RWPE2 (cell line): ENCODE measurements at regions not wholly inside any gene's neighbourhood (a gene's known extent, or its start where the extent isn't known, plus 50 kb on each side); places are given as distances from the start of the nearest gene placed in this dataset.
"Not testable (repeated sequence)": the region's sequence is repeated elsewhere in the genome, so short reads cannot be mapped to it uniquely, and the experiment has no call there.

Experiments
- ATAC-seq: fragments of 200-7000 bp; cut with Tn5 transposase; 3 replicates; pipeline ENCODE4 v1.9.1; 2021; ENCODE audit warnings: low read depth
- DNase-seq: peaks from one replicate; pipeline ENCODE4 v3.0.0-alpha.2; 2020; ENCODE audit warnings: low spot score
- H3K27ac ChIP-seq: fragments of 450-650 bp; 2 replicates; pipeline ENCODE4 v1.5.1; 2017; ENCODE audit warnings: mild to moderate bottlenecking; ENCODE audit not compliant: poor library complexity, severe bottlenecking
- H3K27me3 ChIP-seq: fragments of 250-450 bp; sonication (Bioruptor Pico); 2 replicates; pipeline ENCODE4 v1.5.1; 2021; ENCODE audit warnings: mild to moderate bottlenecking, moderate library complexity; ENCODE audit not compliant: insufficient read depth, poor library complexity, severe bottlenecking
- H3K36me3 ChIP-seq: fragments of 250-450 bp; sonication (Bioruptor Pico); 2 replicates; pipeline ENCODE4 v1.5.1; 2020; ENCODE audit warnings: low read depth, mild to moderate bottlenecking, moderate library complexity
- H3K4me1 ChIP-seq: fragments of 250-450 bp; sonication (Bioruptor Pico); 2 replicates; pipeline ENCODE4 v1.5.1; 2021; ENCODE audit warnings: mild to moderate bottlenecking, moderate library complexity; ENCODE audit not compliant: insufficient read depth, poor library complexity, severe bottlenecking
- H3K4me3 ChIP-seq: fragments of 250-450 bp; sonication (Bioruptor Pico); 2 replicates; pipeline ENCODE4 v1.5.1; 2021; ENCODE audit warnings: mild to moderate bottlenecking, moderate library complexity; ENCODE audit not compliant: severe bottlenecking
- H3K9me3 ChIP-seq: fragments of 250-450 bp; sonication (Bioruptor Pico); 2 replicates; pipeline ENCODE4 v1.5.1; 2021; ENCODE audit warnings: mild to moderate bottlenecking, moderate library complexity; ENCODE audit not compliant: severe bottlenecking
- TF ChIP-seq, protein P1 (sequence below): fragments of 450-650 bp; IDR thresholded peaks from one replicate; pipeline ENCODE4 v1.5.1; 2017; ENCODE audit warnings: mild to moderate bottlenecking, moderate library complexity; ENCODE audit not compliant: poor library complexity, severe bottlenecking

DNA sequence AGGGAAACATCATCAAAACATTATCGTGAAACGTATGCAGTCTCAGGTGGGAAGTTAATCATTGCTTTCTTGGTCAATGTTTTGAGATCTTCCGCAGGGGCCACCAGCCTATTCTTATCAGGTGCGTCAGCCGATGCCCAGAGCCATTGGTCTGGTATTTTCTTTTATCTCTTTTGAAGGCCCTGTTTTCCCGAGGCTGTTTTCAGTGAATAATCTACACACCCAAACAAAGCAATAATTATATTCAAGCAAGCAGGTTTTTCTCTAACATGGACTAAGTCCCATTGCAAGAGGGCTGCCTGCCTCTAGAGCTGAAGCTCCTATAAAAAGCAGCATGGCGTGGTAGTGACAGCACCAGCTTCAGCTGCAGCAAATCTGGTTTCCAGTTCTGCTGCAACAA lies 430.0 kb upstream of the ID2 start:
- Histone ChIP-seq H3K4me1 (no peaks in the 10 kb centered on the region), H3K9me3 (no peaks in the 10 kb centered on the region), H3K4me3 (no peak overlapping the region), H3K27ac (no peak overlapping the region), H3K36me3 (no peaks in the 10 kb centered on the region), H3K27me3 (no peaks in the 10 kb centered on the region)
- TF ChIP-seq, protein P1, sequence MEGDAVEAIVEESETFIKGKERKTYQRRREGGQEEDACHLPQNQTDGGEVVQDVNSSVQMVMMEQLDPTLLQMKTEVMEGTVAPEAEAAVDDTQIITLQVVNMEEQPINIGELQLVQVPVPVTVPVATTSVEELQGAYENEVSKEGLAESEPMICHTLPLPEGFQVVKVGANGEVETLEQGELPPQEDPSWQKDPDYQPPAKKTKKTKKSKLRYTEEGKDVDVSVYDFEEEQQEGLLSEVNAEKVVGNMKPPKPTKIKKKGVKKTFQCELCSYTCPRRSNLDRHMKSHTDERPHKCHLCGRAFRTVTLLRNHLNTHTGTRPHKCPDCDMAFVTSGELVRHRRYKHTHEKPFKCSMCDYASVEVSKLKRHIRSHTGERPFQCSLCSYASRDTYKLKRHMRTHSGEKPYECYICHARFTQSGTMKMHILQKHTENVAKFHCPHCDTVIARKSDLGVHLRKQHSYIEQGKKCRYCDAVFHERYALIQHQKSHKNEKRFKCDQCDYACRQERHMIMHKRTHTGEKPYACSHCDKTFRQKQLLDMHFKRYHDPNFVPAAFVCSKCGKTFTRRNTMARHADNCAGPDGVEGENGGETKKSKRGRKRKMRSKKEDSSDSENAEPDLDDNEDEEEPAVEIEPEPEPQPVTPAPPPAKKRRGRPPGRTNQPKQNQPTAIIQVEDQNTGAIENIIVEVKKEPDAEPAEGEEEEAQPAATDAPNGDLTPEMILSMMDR = no peak
- ATAC-seq (no peak), DNase-seq (no peak)

DNA sequence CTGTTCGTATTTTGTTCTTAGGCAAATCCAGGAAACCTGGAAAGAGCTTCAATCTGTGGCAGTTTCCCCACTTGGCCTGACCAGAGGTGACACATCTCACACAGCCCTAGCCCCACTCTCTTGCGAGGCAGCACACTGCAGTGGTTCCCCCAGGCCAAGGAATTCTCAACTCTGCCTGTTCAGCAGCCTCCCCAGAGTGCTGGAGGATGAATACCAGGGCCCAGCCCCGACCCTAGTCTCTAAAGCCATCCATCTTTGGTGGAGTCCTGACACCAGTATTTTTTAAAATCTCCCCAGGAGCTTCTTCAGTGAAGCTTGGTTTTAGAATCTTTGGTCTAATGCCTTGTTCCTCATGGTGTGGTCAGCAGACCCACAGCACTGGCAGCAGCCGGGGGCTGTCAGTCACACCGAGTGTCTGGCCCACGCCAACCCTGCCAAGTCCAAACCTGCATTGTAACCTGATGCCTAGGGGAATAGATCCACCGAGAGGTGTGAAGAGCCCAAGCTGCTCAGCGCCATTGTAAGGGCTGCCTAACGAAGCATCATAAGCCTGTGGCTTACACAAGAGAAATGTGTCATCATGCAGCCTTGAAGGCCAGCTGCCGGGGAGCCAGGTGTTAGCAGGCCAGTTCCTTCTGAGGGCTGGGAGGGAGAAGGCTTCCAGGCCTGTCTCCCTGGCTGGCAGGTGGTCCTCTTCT lies 428.7 kb upstream of the ID2 start:
- H3K4me3 ChIP-seq = no peak overlapping the region
- no peaks in the 10 kb centered on the region for H3K36me3 ChIP-seq
- ATAC-seq (no peak), DNase-seq (no peak)
- no peaks in the 10 kb centered on the region for H3K27me3 ChIP-seq
- H3K27ac ChIP-seq = no peak overlapping the region
- H3K4me1 ChIP-seq = no peaks in the 10 kb centered on the region
- no peaks in the 10 kb centered on the region for H3K9me3 ChIP-seq
- TF ChIP-seq, protein P1 = no peak

DNA sequence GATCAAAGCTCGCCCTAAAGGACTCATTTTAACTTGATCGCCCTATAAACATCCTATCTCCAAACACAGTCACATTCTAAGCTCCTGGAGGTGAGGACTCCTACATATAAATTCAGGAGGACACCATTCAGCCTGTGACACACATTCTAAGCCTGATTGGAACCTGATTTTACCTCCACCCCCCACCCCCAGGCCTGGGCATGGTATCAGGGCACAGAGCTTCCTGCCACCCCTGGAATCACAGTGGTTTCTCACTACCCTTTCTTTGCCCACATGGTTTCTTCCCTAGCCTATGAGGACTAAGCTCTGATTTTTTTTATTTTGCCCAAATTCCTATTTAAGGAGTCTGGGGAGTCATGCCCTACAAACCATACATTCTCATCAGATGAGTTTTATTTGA lies 428.1 kb upstream of the ID2 start:
- H3K36me3 ChIP-seq = no peaks in the 10 kb centered on the region
- DNase-seq (no peak), ATAC-seq (no peak)
- no peak overlapping the region for H3K4me3 ChIP-seq
- H3K9me3 ChIP-seq = no peaks in the 10 kb centered on the region
- no peaks in the 10 kb centered on the region for H3K27me3 ChIP-seq
- no peaks in the 10 kb centered on the region for H3K4me1 ChIP-seq
- H3K27ac ChIP-seq = no peak overlapping the region
- TF ChIP-seq, protein P1 = no peak

DNA sequence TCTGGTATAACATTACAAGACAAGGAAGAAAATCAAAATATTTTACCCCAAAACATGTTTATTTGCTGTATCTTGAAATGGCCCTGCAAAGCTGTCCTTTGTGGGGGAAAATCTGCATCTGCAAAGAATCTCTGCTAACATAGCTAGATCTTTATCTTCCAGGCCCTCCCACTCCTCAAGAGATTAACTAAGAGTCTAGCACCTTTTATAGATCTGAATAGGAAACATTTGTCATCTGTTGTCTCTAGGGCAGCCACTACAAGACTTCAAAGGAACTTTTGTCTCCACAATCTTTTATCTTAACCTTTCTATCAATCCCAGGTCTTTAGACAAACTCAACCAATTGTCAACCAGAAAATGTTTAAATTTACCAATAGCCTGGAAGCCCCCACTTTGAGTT lies 427.6 kb upstream of the ID2 start:
- not testable (repeated sequence) for DNase-seq, ATAC-seq, H3K36me3 ChIP-seq, H3K9me3 ChIP-seq, H3K4me1 ChIP-seq, H3K27me3 ChIP-seq, H3K4me3 ChIP-seq, H3K27ac ChIP-seq

DNA sequence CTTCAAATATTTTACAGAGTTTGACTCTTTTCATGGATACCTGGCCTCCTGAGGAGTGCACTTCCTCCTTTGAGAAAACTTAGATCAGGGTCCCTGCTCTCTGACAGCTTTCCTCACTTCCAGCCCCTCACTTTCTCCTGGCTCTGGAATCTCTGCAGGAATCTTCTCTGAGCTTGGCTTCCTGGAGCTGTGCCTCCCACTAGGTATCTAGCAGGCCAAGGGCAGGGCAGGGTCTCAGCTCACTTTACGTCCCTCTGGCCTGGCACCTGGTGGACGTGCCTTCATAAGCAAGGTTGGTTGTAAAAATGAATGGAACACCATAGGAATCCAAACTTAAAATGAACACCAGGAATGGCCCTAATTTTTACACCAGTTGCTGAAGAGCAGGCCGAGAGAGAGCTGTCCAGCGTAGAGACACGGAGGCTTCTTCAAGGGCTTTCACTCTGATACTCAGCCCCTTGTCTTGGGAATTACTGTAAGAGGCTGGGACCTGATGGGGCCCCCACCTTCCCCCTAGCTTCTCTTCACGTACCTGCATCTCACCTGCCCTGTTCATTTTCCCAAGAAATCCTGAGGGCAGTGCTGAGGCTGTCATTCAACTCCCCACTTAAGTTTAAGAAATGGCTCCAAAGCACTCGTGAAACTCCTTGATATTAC lies 426.9 kb upstream of the ID2 start:
- no peak for ATAC-seq
- no peaks in the 10 kb centered on the region for H3K4me1 ChIP-seq
- no peaks in the 10 kb centered on the region for H3K9me3 ChIP-seq
- H3K27me3 ChIP-seq = no peaks in the 10 kb centered on the region
- no peaks in the 10 kb centered on the region for H3K36me3 ChIP-seq
- no peak overlapping the region for H3K27ac ChIP-seq
- DNase-seq = no peak
- H3K4me3 ChIP-seq = no peak overlapping the region
- TF ChIP-seq, protein P1 = no peak
